IPS DF 4.7 (cell line): ENCODE measurements at regions not wholly inside any gene's neighbourhood (a gene's known extent, or its start where the extent isn't known, plus 50 kb on each side); places are given as distances from the start of the nearest gene placed in this dataset.

Source experiments
- DNase-seq: peaks from one replicate; pipeline ENCODE4 v3.0.0-alpha.2; 2013; ENCODE audit warnings: low spot score; ENCODE audit errors: extremely low read depth

DNA sequence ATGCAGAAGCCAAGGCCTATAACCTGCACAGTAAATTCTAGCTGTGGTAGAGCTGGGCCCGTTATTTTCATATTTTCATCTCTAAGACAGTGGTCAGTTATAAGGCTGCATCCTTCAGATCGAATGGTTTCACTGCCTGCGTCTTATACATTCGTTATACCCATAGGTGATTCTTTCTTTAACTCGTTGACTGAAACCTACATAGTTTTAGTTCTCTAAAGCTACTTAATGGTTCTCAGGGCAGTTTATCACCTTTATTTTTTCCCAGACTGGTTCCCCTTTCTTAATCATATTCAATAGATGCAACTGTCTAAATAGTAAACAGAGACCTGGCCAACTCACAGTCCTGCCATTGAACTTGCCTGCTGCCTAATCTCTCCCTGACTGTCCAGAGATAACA lies 615.3 kb upstream of the SLITRK1 start:
- no peak for DNase-seq

- no peak for DNase-seq
Measured at GRCh38 chr13:84491952-84492351, 609.7 kb upstream of the SLITRK1 start.

DNA sequence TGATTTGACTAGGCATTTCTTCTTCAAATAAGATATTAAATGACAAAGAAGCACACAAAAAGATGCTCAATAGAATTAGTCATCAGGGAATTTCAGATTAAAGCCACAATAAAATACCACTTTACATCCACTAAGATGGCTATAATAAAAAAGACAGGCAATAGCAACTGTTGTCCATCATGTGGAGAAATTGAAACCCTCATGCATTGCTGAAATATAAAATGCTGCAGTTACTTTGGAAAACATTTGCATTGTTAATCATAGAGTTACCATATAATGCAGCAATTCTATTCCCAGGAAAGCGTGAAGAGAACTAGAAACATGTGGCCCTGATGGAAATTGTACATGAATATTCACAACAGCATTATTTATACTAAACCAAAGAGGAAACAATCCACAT lies 605.5 kb upstream of the SLITRK1 start:
- no peak for DNase-seq

GRCh38 chr13:84481958-84482357 lies 599.7 kb upstream of the SLITRK1 start:
- DNase-seq = no peak

- no peak for DNase-seq
Measured at GRCh38 chr13:84479656-84480055, 597.4 kb upstream of the SLITRK1 start.

DNA sequence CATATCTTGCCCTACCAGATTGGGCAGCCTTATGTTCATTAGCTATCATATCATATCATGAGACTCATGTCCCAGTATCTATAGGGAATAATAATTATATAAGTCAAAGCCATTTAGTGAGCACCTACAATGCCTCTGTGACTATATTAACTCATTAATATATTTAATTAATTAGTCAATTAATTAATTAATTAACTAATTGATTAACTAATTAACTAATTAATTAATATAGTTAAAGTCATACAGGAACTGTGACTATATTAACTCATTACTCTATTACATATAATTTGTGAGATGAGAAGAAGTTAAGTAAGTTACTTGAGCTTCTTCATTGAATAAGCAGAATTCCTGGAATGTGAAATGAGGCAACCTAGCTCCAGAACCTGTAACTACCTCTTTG lies 588.3 kb upstream of the SLITRK1 start:
- no peak for DNase-seq

DNA sequence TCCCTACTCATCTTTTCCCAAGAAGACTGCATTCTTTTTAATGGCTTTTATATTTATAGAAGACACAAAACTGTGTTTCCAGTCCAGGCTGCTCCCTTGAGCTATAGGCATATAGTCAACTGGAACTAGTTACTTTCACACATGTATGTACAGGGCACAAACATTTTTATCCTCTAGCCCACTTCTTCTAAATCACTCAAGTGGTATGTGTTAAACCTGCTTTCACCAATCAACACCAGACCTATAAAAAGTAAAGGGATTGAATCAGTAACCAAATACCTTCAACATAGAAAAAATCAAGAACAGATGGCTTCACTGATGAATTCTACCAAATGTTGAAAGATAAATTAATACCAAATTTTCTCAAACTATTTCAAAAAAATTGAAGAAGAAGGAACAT lies 584.2 kb upstream of the SLITRK1 start:
- no peak for DNase-seq

- no peak for DNase-seq
Measured at GRCh38 chr13:84460989-84461388, 578.7 kb upstream of the SLITRK1 start.

- DNase-seq = peak; percentile 19
Measured at GRCh38 chr13:84455143-84455905, 573.0 kb upstream of the SLITRK1 start.

- DNase-seq = no peak
Measured at GRCh38 chr13:84447640-84447978, 565.3 kb upstream of the SLITRK1 start.

- no peak for DNase-seq
Measured at GRCh38 chr13:84446972-84447639, 564.8 kb upstream of the SLITRK1 start.

GRCh38 chr13:84445776-84446175 lies 563.5 kb upstream of the SLITRK1 start:
- no peak for DNase-seq

DNA sequence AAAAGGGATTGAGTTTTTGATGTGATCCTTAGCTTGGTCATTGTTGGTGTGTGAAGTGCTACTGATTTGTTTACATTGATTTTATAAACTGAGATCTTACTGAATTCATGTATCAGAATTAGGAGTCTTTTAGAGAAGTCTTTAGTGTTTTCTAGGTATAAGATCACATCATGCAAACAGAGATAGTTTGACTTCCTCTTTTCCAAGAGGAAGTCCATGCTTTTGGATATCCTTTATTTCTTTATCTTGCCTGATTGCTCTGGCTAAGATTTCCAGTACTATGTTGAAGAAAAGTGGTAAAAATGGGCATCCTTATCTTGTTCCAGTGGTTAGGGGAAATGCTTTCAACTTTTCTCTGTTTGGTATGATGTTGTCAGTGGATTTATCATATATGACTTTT lies 561.2 kb upstream of the SLITRK1 start:
- DNase-seq = no peak

- no peak for DNase-seq
Measured at GRCh38 chr13:84439108-84439507, 556.8 kb upstream of the SLITRK1 start.

DNA sequence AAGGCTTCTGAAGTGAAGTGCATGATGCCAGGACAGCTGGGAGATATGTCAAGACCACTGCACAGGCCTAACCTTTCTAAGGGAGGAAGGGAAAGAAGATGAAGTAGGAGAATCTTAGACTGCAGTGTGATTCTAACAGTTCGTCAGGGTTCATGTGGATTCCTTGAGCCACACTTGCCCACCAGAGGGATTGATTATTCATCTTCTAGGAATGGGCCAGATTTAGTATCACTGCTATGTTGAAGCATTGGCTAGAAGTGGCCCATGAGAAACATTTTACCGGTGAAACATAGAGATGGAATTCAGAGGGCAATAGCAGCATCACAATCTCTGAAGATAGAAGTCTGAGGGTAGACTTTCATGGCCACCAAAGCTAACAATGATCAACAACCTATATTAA lies 550.8 kb upstream of the SLITRK1 start:
- DNase-seq = no peak

- DNase-seq = no peak
Measured at GRCh38 chr13:84431646-84432045, 549.4 kb upstream of the SLITRK1 start.

- DNase-seq = no peak
Measured at GRCh38 chr13:84430446-84430845, 548.2 kb upstream of the SLITRK1 start.

- no peak for DNase-seq
Measured at GRCh38 chr13:84430015-84430414, 547.7 kb upstream of the SLITRK1 start.

- no peak for DNase-seq
Measured at GRCh38 chr13:84418041-84418440, 535.8 kb upstream of the SLITRK1 start.

- DNase-seq = no peak
Measured at GRCh38 chr13:84417416-84417815, 535.1 kb upstream of the SLITRK1 start.

DNA sequence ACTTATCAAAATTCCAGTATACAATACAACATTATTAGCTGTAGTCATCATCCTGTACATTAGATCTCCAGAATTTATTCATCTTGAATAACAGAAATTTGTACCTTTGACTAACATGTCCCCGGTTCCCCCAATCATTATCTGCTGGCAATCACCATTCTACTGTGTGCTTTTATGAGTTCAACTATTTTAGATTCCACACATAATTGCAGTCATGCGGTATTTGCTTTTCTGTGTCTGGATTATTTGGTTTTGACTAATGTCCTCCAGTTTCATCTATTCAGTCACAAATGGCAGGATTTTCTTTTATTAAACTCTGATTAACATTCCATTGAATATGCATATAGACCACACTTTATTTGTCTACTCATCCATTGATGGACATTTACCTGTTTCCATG lies 530.7 kb upstream of the SLITRK1 start:
- no peak for DNase-seq

DNA sequence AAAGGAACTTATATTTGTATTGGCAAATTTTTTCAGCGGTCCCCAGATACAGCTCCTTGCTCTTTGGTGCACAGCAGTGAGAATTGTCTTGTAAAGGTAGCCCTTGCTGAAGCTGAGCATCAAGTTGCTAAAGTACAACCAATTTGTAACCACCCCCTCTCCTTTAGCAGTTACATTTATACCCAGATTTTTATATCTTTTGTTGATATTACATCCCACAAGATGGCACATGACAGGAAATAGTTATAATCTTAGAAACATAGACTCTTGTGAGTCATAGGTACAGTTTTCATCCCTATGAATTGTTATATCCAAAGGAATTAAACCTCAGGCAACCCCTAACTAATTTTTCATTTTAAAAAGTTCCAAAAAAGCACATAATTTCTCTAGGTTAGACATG lies 523.0 kb upstream of the SLITRK1 start:
- DNase-seq = no peak

DNA sequence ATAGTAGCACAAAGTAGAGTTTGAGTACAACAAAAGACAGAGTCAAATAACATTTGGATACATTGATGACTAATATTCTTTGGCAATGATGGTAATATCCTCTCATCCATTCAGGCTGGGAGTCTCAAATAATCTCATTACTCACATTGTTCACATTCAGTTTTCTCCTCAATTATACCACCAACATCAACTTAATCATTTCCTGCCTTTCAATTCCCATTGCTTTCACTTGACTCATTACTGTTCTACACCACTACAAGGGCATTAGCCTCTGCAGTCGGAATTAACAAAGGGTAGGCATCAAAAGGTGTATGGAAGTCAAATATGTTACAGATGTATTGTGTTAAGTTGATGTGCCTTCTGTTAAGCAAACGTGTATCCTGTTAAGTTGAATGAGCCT lies 518.4 kb upstream of the SLITRK1 start:
- no peak for DNase-seq
